Ishikawa (cell line): ENCODE measurements at regions not wholly inside any gene's neighbourhood (a gene's known extent, or its start where the extent isn't known, plus 50 kb on each side); places are given as distances from the start of the nearest gene placed in this dataset.

Source experiments
- EP300 ChIP-seq: IDR thresholded peaks from 2 replicates; pipeline ENCODE4 v1.6.1; 2012; ENCODE audit warnings: borderline replicate concordance
- MAX ChIP-seq: IDR thresholded peaks from 2 replicates; pipeline ENCODE4 v1.6.1; 2012
- NFIC ChIP-seq: IDR thresholded peaks from 2 replicates; pipeline ENCODE4 v1.6.1; 2012
- TEAD4 ChIP-seq: IDR thresholded peaks from 2 replicates; pipeline ENCODE4 v1.6.1; 2012
- YY1 ChIP-seq: IDR thresholded peaks from 2 replicates; pipeline ENCODE4 v1.6.1; 2012; ENCODE audit warnings: low read depth
- ZBTB7A ChIP-seq: IDR thresholded peaks from 2 replicates; pipeline ENCODE4 v1.6.1; 2012; ENCODE audit warnings: low read depth

DNA sequence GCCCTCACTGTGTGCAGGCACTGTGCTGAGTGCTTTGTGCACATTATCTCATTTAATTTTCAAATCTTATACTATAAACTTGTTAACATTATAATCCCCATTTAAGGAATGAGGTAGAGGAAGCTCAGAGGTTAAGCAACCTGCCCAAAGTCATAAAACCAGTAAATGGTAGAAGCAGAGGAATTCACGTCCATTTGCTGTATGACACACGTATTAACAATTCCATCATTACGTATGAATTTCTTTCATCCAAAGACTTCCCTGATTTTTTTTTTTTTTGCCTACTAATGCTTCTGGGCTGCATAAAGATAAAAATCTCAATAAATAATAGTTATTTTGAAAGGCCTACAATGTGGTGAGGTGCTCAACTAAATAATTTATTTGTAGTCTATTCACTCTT lies 64.5 kb upstream of the H2AZ1 start:
- no peak for TF ChIP-seq NFIC
- TF ChIP-seq YY1, result no peak
- no peak for TF ChIP-seq TEAD4
- TF ChIP-seq MAX, result no peak
- TF ChIP-seq EP300, result no peak
- no peak for TF ChIP-seq ZBTB7A
